NCI-H187 (cell line): ENCODE measurements at regions not wholly inside any gene's neighbourhood (a gene's known extent, or its start where the extent isn't known, plus 50 kb on each side); places are given as distances from the start of the nearest gene placed in this dataset.
A peak's percentile ranks its signal among the peaks of the same experiment; 100 is the strongest.

Experiments
- DNase-seq, 2 experiments: peaks; one replicate each; lab custom pipeline; 2025; lab: John Stamatoyannopoulos, UW

GRCh38 chr13:106619688-106620555 is 52.0 kb upstream of the ARGLU1 start:
- peak in 1 of 2 experiments; percentile 45 for DNase-seq
